ENCODE measurements at regions not wholly inside any gene's neighbourhood (a gene's known extent, or its start where the extent isn't known, plus 50 kb on each side); places are given as distances from the start of the nearest gene placed in this dataset.

- no peak for TF ChIP-seq JUND (IDR thresholded peaks at IDR 0.05; ENCODE audit: low read depth)
- no peak for DNase-seq (ENCODE audit: low read depth in 1 of 2, low spot score in 1 of 2)
- in situ Hi-C loops (cut with HindIII; ENCODE audit: low pct_unique_long_range_greater_than_20kb, low sequenced_read_pairs) = no loop called here
Observed at GRCh38 chr7:35355199-35355598, 101.3 kb upstream of the TBX20 start.

- TF ChIP-seq JUND (IDR thresholded peaks at IDR 0.05; ENCODE audit: low read depth) = no peak
- in situ Hi-C loops (cut with HindIII; ENCODE audit: low pct_unique_long_range_greater_than_20kb, low sequenced_read_pairs) = no loop called here
Observed at GRCh38 chr7:35353481-35353880, 99.6 kb upstream of the TBX20 start.

GRCh38 chr7:35351466-35351865 is 97.6 kb upstream of the TBX20 start:
- no peak for DNase-seq (ENCODE audit: low read depth in 1 of 2, low spot score in 1 of 2)
- TF ChIP-seq JUND (IDR thresholded peaks at IDR 0.05; ENCODE audit: low read depth) = no peak
- in situ Hi-C loops (cut with HindIII; ENCODE audit: low pct_unique_long_range_greater_than_20kb, low sequenced_read_pairs) = no loop called here

More at GRCh38 chr7:35353481-35353880, 99.6 kb upstream of the TBX20 start:
- no peak for DNase-seq (ENCODE audit: low read depth in 1 of 2, low spot score in 1 of 2)

GRCh38 chr7:35348611-35349400 is 94.9 kb upstream of the TBX20 start:
- TF ChIP-seq JUND (IDR thresholded peaks at IDR 0.05; ENCODE audit: low read depth) = no peak
- in situ Hi-C loops (cut with HindIII; ENCODE audit: low pct_unique_long_range_greater_than_20kb, low sequenced_read_pairs) = no loop called here
- no peak for DNase-seq (ENCODE audit: low read depth in 1 of 2, low spot score in 1 of 2)

- no peak for TF ChIP-seq JUND (IDR thresholded peaks at IDR 0.05; ENCODE audit: low read depth)
- DNase-seq (ENCODE audit: low read depth in 1 of 2, low spot score in 1 of 2) = no peak
- in situ Hi-C loops (cut with HindIII; ENCODE audit: low pct_unique_long_range_greater_than_20kb, low sequenced_read_pairs) = no loop called here
Observed at GRCh38 chr7:35342786-35343185, 88.9 kb upstream of the TBX20 start.

- no peak for DNase-seq (ENCODE audit: low read depth in 1 of 2, low spot score in 1 of 2)
- in situ Hi-C loops (cut with HindIII; ENCODE audit: low pct_unique_long_range_greater_than_20kb, low sequenced_read_pairs) = no loop called here
- no peak for TF ChIP-seq JUND (IDR thresholded peaks at IDR 0.05; ENCODE audit: low read depth)
Observed at GRCh38 chr7:35339811-35340210, 85.9 kb upstream of the TBX20 start.

GRCh38 chr7:35336444-35336843 is 82.5 kb upstream of the TBX20 start:
- DNase-seq (ENCODE audit: low read depth in 1 of 2, low spot score in 1 of 2) = no peak
- in situ Hi-C loops (cut with HindIII; ENCODE audit: low pct_unique_long_range_greater_than_20kb, low sequenced_read_pairs) = no loop called here
- TF ChIP-seq JUND (IDR thresholded peaks at IDR 0.05; ENCODE audit: low read depth) = no peak

GRCh38 chr7:35334506-35334905 is 80.6 kb upstream of the TBX20 start:
- in situ Hi-C loops (cut with HindIII; ENCODE audit: low pct_unique_long_range_greater_than_20kb, low sequenced_read_pairs) = no loop called here
- no peak for TF ChIP-seq JUND (IDR thresholded peaks at IDR 0.05; ENCODE audit: low read depth)
- DNase-seq (ENCODE audit: low read depth in 1 of 2, low spot score in 1 of 2) = no peak

GRCh38 chr7:35333265-35333664 is 79.4 kb upstream of the TBX20 start:
- in situ Hi-C loops (cut with HindIII; ENCODE audit: low pct_unique_long_range_greater_than_20kb, low sequenced_read_pairs) = no loop called here
- no peak for TF ChIP-seq JUND (IDR thresholded peaks at IDR 0.05; ENCODE audit: low read depth)
- DNase-seq (ENCODE audit: low read depth in 1 of 2, low spot score in 1 of 2) = no peak

GRCh38 chr7:35331730-35332678 is 78.1 kb upstream of the TBX20 start:
- DNase-seq (ENCODE audit: low read depth in 1 of 2, low spot score in 1 of 2) = no peak
- in situ Hi-C loops (cut with HindIII; ENCODE audit: low pct_unique_long_range_greater_than_20kb, low sequenced_read_pairs) = no loop called here
- TF ChIP-seq JUND (IDR thresholded peaks at IDR 0.05; ENCODE audit: low read depth) = no peak

GRCh38 chr7:35329026-35329425 is 75.1 kb upstream of the TBX20 start:
- TF ChIP-seq JUND (IDR thresholded peaks at IDR 0.05; ENCODE audit: low read depth) = no peak
- in situ Hi-C loops (cut with HindIII; ENCODE audit: low pct_unique_long_range_greater_than_20kb, low sequenced_read_pairs) = no loop called here

GRCh38 chr7:35319606-35320005 is 65.7 kb upstream of the TBX20 start:
- no peak for TF ChIP-seq JUND (IDR thresholded peaks at IDR 0.05; ENCODE audit: low read depth)
- DNase-seq (ENCODE audit: low read depth in 1 of 2, low spot score in 1 of 2) = no peak
- in situ Hi-C loops (cut with HindIII; ENCODE audit: low pct_unique_long_range_greater_than_20kb, low sequenced_read_pairs) = no loop called here

More at GRCh38 chr7:35329026-35329425, 75.1 kb upstream of the TBX20 start:
- DNase-seq (ENCODE audit: low read depth in 1 of 2, low spot score in 1 of 2) = no peak

GRCh38 chr7:35316549-35316948 is 62.6 kb upstream of the TBX20 start:
- in situ Hi-C loops (cut with HindIII; ENCODE audit: low pct_unique_long_range_greater_than_20kb, low sequenced_read_pairs) = no loop called here
- no peak for TF ChIP-seq JUND (IDR thresholded peaks at IDR 0.05; ENCODE audit: low read depth)
- no peak for DNase-seq (ENCODE audit: low read depth in 1 of 2, low spot score in 1 of 2)
